ENCODE measurements at regions not wholly inside any gene's neighbourhood (a gene's known extent, or its start where the extent isn't known, plus 50 kb on each side); places are given as distances from the start of the nearest gene placed in this dataset.

DNA sequence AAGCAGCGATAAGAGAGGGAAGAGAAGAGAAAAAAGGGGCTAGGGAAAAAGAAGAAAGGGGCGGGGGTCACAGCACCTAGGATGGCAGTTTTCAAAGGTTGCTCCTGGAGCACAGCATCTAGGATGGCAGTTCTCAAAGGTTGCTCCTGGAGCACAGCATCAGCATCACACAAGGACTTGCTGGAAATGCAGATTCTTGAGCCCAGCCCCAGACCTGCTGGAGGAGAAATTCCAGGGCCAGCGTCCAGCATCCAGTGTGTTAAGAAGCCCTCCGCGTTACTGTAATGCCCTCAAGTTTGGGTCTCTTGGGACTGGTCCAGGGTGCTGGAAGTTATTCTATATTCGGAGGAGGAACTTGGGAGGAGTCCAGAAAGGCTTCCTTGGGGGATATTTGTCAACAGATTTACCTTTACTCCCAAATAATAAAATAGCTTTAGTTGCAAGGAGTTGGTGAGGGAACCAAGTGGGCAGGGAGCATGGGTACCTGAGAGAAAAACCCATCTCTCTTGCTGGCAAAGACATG lies 519.4 kb downstream of the SHQ1 start:
- H3K4me1 ChIP-seq (ENCODE audit: low read length) = no peaks in the 10 kb centered on the region
- no peak overlapping the region for H3K4me3 ChIP-seq (ENCODE audit: low read length)
- TF ChIP-seq, protein P1, sequence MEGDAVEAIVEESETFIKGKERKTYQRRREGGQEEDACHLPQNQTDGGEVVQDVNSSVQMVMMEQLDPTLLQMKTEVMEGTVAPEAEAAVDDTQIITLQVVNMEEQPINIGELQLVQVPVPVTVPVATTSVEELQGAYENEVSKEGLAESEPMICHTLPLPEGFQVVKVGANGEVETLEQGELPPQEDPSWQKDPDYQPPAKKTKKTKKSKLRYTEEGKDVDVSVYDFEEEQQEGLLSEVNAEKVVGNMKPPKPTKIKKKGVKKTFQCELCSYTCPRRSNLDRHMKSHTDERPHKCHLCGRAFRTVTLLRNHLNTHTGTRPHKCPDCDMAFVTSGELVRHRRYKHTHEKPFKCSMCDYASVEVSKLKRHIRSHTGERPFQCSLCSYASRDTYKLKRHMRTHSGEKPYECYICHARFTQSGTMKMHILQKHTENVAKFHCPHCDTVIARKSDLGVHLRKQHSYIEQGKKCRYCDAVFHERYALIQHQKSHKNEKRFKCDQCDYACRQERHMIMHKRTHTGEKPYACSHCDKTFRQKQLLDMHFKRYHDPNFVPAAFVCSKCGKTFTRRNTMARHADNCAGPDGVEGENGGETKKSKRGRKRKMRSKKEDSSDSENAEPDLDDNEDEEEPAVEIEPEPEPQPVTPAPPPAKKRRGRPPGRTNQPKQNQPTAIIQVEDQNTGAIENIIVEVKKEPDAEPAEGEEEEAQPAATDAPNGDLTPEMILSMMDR (IDR thresholded peaks at IDR 0.05; ENCODE audit: low read length) = no peak
- no peak for TF ChIP-seq EZH2phosphoT487 (IDR thresholded peaks at IDR 0.05; ENCODE audit: low read length)
- H3K9me2 ChIP-seq (replicated peaks; ENCODE audit: insufficient read depth, low read length) = no peaks in the 10 kb centered on the region
- no peaks in the 10 kb centered on the region for H3K79me2 ChIP-seq (ENCODE audit: low read length)
- H3K36me3 ChIP-seq (replicated peaks; ENCODE audit: insufficient read depth, low read length) = no peaks in the 10 kb centered on the region
- no peak overlapping the region for H3K4me2 ChIP-seq (ENCODE audit: low read depth, low read length)
- no peak for DNase-seq
- no peaks in the 10 kb centered on the region for H3K9me3 ChIP-seq (replicated peaks; ENCODE audit: insufficient read depth, low read length)
- no peaks in the 10 kb centered on the region for H3F3A ChIP-seq (ENCODE audit: insufficient read depth, low read length)
- H3K27me3 ChIP-seq (replicated peaks; ENCODE audit: insufficient read depth, low read length) = no peaks in the 10 kb centered on the region
- no peak overlapping the region for H3K27ac ChIP-seq (ENCODE audit: low read length)
- H3K9ac ChIP-seq (ENCODE audit: low read length) = no peak overlapping the region
- no peak overlapping the region for H2AFZ ChIP-seq (ENCODE audit: low read length)
- no peaks in the 10 kb centered on the region for H4K20me1 ChIP-seq (ENCODE audit: insufficient read depth, low read length)

DNA sequence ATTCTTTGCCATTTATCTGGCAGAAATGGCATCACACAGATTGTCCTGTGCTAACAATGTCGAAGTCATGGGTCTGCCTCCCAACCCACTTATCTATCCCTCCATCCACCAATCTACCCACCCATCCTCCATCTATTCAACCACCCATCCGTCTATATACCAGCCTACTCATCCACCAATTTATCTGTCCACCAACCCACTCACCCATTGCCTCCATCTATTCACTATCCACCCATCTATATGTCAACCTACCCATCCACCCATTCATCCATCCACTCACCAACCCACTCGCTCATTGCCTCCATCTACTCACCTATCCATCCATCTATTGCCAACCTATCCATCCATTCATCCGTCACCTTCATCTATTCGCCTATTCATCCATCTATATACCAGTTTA lies 521.2 kb downstream of the SHQ1 start:
- no peak overlapping the region for H3K4me3 ChIP-seq (ENCODE audit: low read length)
- H3K9me2 ChIP-seq (replicated peaks; ENCODE audit: insufficient read depth, low read length) = no peaks in the 10 kb centered on the region
- H3K9me3 ChIP-seq (replicated peaks; ENCODE audit: insufficient read depth, low read length) = no peaks in the 10 kb centered on the region
- no peak overlapping the region for H3K4me2 ChIP-seq (ENCODE audit: low read depth, low read length)
- no peaks in the 10 kb centered on the region for H3K4me1 ChIP-seq (ENCODE audit: low read length)
- H2AFZ ChIP-seq (ENCODE audit: low read length) = no peak overlapping the region
- H3K79me2 ChIP-seq (ENCODE audit: low read length) = no peaks in the 10 kb centered on the region
- no peak overlapping the region for H3K9ac ChIP-seq (ENCODE audit: low read length)
- no peaks in the 10 kb centered on the region for H4K20me1 ChIP-seq (ENCODE audit: insufficient read depth, low read length)
- no peaks in the 10 kb centered on the region for H3K27me3 ChIP-seq (replicated peaks; ENCODE audit: insufficient read depth, low read length)
- DNase-seq = no peak
- no peak overlapping the region for H3K27ac ChIP-seq (ENCODE audit: low read length)
- no peaks in the 10 kb centered on the region for H3K36me3 ChIP-seq (replicated peaks; ENCODE audit: insufficient read depth, low read length)
- H3F3A ChIP-seq (ENCODE audit: insufficient read depth, low read length) = no peaks in the 10 kb centered on the region
- TF ChIP-seq, protein P1 (IDR thresholded peaks at IDR 0.05; ENCODE audit: low read length) = no peak
- no peak for TF ChIP-seq EZH2 (optimal IDR thresholded peaks at IDR 0.05; ENCODE audit: low read depth, low read length)

DNA sequence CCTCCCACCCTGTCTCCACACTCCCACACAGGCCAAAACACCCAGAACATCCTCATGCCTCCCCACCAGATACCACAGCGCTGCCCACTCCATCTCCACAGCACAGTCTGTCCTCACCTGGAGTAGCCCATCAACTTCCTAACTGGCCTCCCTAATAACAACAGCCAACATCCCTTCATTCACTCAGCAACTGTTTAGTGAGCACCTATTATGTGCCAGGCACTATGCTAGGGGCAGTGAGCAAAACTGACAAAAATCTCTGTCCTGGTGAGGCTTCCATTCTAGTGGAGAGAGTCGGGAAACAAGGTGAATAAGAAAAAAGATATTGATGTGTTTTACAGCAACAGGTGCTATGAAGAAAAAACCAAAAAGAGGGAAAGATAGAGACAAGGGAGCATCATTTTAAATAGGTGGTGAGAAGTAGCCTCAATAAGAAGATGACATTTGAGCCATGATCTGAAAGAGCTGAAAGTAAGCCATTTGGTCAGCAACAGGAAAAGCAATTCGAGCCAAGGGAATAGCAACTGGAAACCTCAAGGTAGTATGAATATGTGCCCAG lies 523.9 kb downstream of the SHQ1 start:
- Histone ChIP-seq H3K27ac (ENCODE audit: low read length) (no peak overlapping the region), H3K9me3 (replicated peaks; ENCODE audit: insufficient read depth, low read length) (no peaks in the 10 kb centered on the region), H3K36me3 (replicated peaks; ENCODE audit: insufficient read depth, low read length) (no peaks in the 10 kb centered on the region), H3K9me2 (replicated peaks; ENCODE audit: insufficient read depth, low read length) (no peaks in the 10 kb centered on the region), H3K4me2 (ENCODE audit: low read depth, low read length) (no peak overlapping the region), H3K27me3 (replicated peaks; ENCODE audit: insufficient read depth, low read length) (no peaks in the 10 kb centered on the region), H3K4me1 (ENCODE audit: low read length) (no peaks in the 10 kb centered on the region), H3K4me3 (ENCODE audit: low read length) (no peak overlapping the region), H3F3A (ENCODE audit: insufficient read depth, low read length) (no peaks in the 10 kb centered on the region), H4K20me1 (ENCODE audit: insufficient read depth, low read length) (no peaks in the 10 kb centered on the region), H3K9ac (ENCODE audit: low read length) (no peak overlapping the region), H3K79me2 (ENCODE audit: low read length) (no peaks in the 10 kb centered on the region), H2AFZ (ENCODE audit: low read length) (no peak overlapping the region)
- no peak for DNase-seq
- TF ChIP-seq, protein P1 (IDR thresholded peaks at IDR 0.05; ENCODE audit: low read length) = no peak
- TF ChIP-seq EZH2phosphoT487 (IDR thresholded peaks at IDR 0.05; ENCODE audit: low read length) = no peak
- TF ChIP-seq EZH2 (optimal IDR thresholded peaks at IDR 0.05; ENCODE audit: low read depth, low read length) = no peak
